B cell (primary cell): ENCODE measurements at regions not wholly inside any gene's neighbourhood (a gene's known extent, or its start where the extent isn't known, plus 50 kb on each side); places are given as distances from the start of the nearest gene placed in this dataset.

Experiments
- ATAC-seq: fragments of 200-7000 bp; cut with Tn5 transposase; one replicate; pipeline ENCODE4 v1.10.0; 2021; ENCODE audit warnings: low read depth, mild to moderate bottlenecking, moderate number of reproducible peaks, moderate library complexity
- CTCF ChIA-PET: fragments of 350-600 bp; sonication (Branson Sonifier 250); formaldehyde crosslinking; loops from one replicate; lab custom pipeline; 2021; ENCODE audit warnings: antibody characterized with exemption, inconsistent platforms; lab: Charles Lee
- POLR2A ChIA-PET: fragments of 350-600 bp; sonication (Branson Sonifier 250); formaldehyde crosslinking; loops from one replicate; lab custom pipeline; 2021; ENCODE audit warnings: antibody characterized with exemption; lab: Charles Lee
- DNase-seq: peaks from one replicate; pipeline ENCODE4 v3.0.0; 2013
- H2AFZ ChIP-seq: 2 replicates; pipeline ENCODE4 v1.6.1; 2012; ENCODE audit warnings: mild to moderate bottlenecking, low read depth, low read length; ENCODE audit not compliant: insufficient read depth, poor library complexity, severe bottlenecking
- H3K27ac ChIP-seq, 2 donors: 1 replicate in 1 of 2; 2 replicates in 1 of 2; pipeline ENCODE4 v1.5.1; 2012 to 2013; ENCODE audit warnings: low read length in 2 of 2, mild to moderate bottlenecking in 2 of 2, moderate library complexity in 1 of 2
- H3K27me3 ChIP-seq, 4 experiments: fragments of 200-600 bp in 1 of 4; sonication (generic) in 1 of 4; replicated peaks in 1 of 4; 1 replicate in 2 of 4; 2 replicates in 2 of 4; pipeline versions ENCODE4 v1.6.1 to v1.7.0; 2013 to 2016; ENCODE audit warnings: low read length in 3 of 4, mild to moderate bottlenecking in 2 of 4, mixed read lengths in 1 of 4, moderate library complexity in 1 of 4; ENCODE audit not compliant: insufficient read depth in 4 of 4, control insufficient read depth in 3 of 4; ENCODE audit errors: control extremely low read depth in 1 of 4
- H3K36me3 ChIP-seq, 2 experiments: replicated peaks in 1 of 2; 1 replicate in 1 of 2; 2 replicates in 1 of 2; pipeline versions ENCODE4 v1.6.1 to v1.7.1; 2013; ENCODE audit warnings: low read length in 1 of 2; ENCODE audit not compliant: insufficient read depth in 2 of 2, control insufficient read depth in 1 of 2; ENCODE audit errors: control extremely low read depth in 1 of 2, extremely low read depth in 1 of 2
- H3K4me1 ChIP-seq, 2 donors: fragments of 200-600 bp in 1 of 2; sonication (generic) in 1 of 2; 1 replicate in 1 of 2; 2 replicates in 1 of 2; pipeline versions ENCODE4 v1.5.1 to v1.6.1; 2013 to 2017; ENCODE audit warnings: low read length in 2 of 2; ENCODE audit not compliant: control insufficient read depth in 2 of 2, insufficient read depth in 2 of 2
- H3K4me2 ChIP-seq: replicated peaks from 2 replicates; pipeline ENCODE3; 2012; ENCODE audit warnings: mild to moderate bottlenecking, low read depth, low read length; ENCODE audit not compliant: poor library complexity, severe bottlenecking
- H3K4me3 ChIP-seq, 5 experiments: fragments of 200-600 bp in 1 of 5; sonication (generic) in 1 of 5; 1 replicate in 3 of 5; 2 replicates in 2 of 5; pipeline versions ENCODE4 v1.5.1 to v1.7.0; 2011 to 2016; ENCODE audit warnings: low read length in 4 of 5, mild to moderate bottlenecking in 4 of 5, low read depth in 2 of 5, control low read depth in 1 of 5, moderate library complexity in 1 of 5; ENCODE audit not compliant: insufficient read depth in 1 of 5; ENCODE audit errors: control extremely low read depth in 1 of 5, extremely low read depth in 1 of 5
- H3K79me2 ChIP-seq: fragments of 200-600 bp; sonication (generic); one replicate; pipeline ENCODE4 v1.6.0; 2016; ENCODE audit warnings: low read length; ENCODE audit not compliant: control insufficient read depth, insufficient read depth
- H3K9ac ChIP-seq: fragments of 200-600 bp; sonication (generic); 2 replicates; pipeline ENCODE4 v1.6.1; 2017; ENCODE audit warnings: mild to moderate bottlenecking, low read length, moderate library complexity
- H3K9me3 ChIP-seq, 3 donors: one replicate each; pipeline versions ENCODE4 v1.6.1 to v1.7.1; 2013; ENCODE audit warnings: low read length in 2 of 3; ENCODE audit not compliant: control insufficient read depth in 2 of 3, insufficient read depth in 1 of 3; ENCODE audit errors: control extremely low read depth in 1 of 3
- H4K20me1 ChIP-seq: 2 replicates; pipeline ENCODE4 v1.6.0; 2012; ENCODE audit warnings: mild to moderate bottlenecking, low read length; ENCODE audit not compliant: insufficient read depth, control insufficient read depth, poor library complexity, severe bottlenecking
- H3K27ac Mint-ChIP-seq: one replicate; pipeline ENCODE4 v1.8.0; 2021; ENCODE audit warnings: mixed read lengths
- H3K27me3 Mint-ChIP-seq: one replicate; pipeline ENCODE4 v1.8.0; 2021; ENCODE audit warnings: mixed read lengths
- H3K4me1 Mint-ChIP-seq: one replicate; pipeline ENCODE4 v1.8.0; 2021; ENCODE audit warnings: mixed read lengths
- H3K4me3 Mint-ChIP-seq: one replicate; pipeline ENCODE4 v1.8.0; 2021; ENCODE audit warnings: mixed read lengths
- H3K9me3 Mint-ChIP-seq: one replicate; pipeline ENCODE4 v1.8.0; 2022; ENCODE audit warnings: mixed read lengths; ENCODE audit not compliant: insufficient read depth
- CTCF ChIP-seq: fragments of 200-600 bp; IDR thresholded peaks from one replicate; pipeline ENCODE4 v1.8.0; 2022; ENCODE audit warnings: antibody characterized with exemption, mild to moderate bottlenecking
- EZH2 ChIP-seq: IDR thresholded peaks from 2 replicates; pipeline ENCODE4 v1.6.1; 2012; ENCODE audit warnings: borderline replicate concordance, low read depth, mild to moderate bottlenecking, moderate library complexity, low read length; ENCODE audit not compliant: insufficient read depth, poor library complexity, severe bottlenecking
- WGBS: methylation state at CpG from one replicate; pipeline ENCODE4 v1.1.5; 2013; ENCODE audit warnings: missing lambda C conversion rate; ENCODE audit not compliant: insufficient coverage; 5-methylcytosine and 5-hydroxymethylcytosine counted together
- intact Hi-C: fragments of 100-400 bp; cut with micrococcal nuclease; formaldehyde crosslinking; loops from one replicate; pipeline ENCODE4 v1.10.0; 2022

DNA sequence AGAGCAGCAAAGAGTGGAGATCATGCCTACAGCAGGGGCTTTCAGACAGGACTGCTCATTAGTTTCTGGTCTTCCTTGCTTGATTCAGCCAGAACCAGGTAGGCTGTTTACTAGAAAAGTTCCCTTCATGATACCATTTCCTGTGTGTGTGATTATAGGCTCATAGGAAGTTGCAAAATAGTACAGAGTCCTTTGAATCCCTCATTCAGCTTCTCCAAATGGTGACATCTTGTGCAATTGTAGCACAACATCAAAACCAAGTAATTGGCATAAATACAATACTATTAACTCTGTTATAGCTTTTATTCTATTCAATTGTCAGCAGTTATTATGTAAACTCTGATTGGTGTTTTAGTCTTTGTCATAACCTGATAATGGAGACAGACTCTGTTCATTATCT is 347.3 kb upstream of the CDH4 start:
- no peaks in the 10 kb centered on the region for H3K4me1 Mint-ChIP-seq
- Histone ChIP-seq H3K4me1 (no peaks in the 10 kb centered on the region), H3K9me3 (peaks cover 0 to 23% (median 0%) of the 10 kb centered on the region in 3 donors), H3K36me3 (no peaks in the 10 kb centered on the region), H2AFZ (no peak overlapping the region), H4K20me1 (no peaks in the 10 kb centered on the region), H3K9ac (no peak overlapping the region), H3K4me3 (no peak overlapping the region), H3K4me2 (no peak overlapping the region), H3K79me2 (no peaks in the 10 kb centered on the region), H3K27me3 (no peaks in the 10 kb centered on the region), H3K27ac (no peak overlapping the region)
- ChIA-PET POLR2A (no interaction called here), CTCF (no interaction called here)
- H3K4me3 Mint-ChIP-seq = no peak overlapping the region
- ATAC-seq (no peak), DNase-seq (no peak)
- no peak overlapping the region for H3K27ac Mint-ChIP-seq
- intact Hi-C loops = no loop called here
- peaks cover 2% of the 10 kb centered on the region for H3K9me3 Mint-ChIP-seq
- H3K27me3 Mint-ChIP-seq = no peaks in the 10 kb centered on the region
- TF ChIP-seq EZH2 (no peak), CTCF (no peak)

GRCh38 chr20:60905919-60906318 is 346.1 kb upstream of the CDH4 start:
- no peaks in the 10 kb centered on the region for H4K20me1 ChIP-seq
- H3K4me1 ChIP-seq = no peaks in the 10 kb centered on the region
- no peaks in the 10 kb centered on the region for H3K79me2 ChIP-seq
- no peak overlapping the region for H3K4me3 Mint-ChIP-seq
- peaks cover 2% of the 10 kb centered on the region for H3K9me3 Mint-ChIP-seq
- H3K4me2 ChIP-seq = no peak overlapping the region
- ATAC-seq (no peak), DNase-seq (no peak)
- H3K27me3 Mint-ChIP-seq = no peaks in the 10 kb centered on the region
- no peak overlapping the region for H3K9ac ChIP-seq
- H3K27ac ChIP-seq = no peak overlapping the region
- H3K9me3 ChIP-seq = peaks cover 0 to 20% (median 0%) of the 10 kb centered on the region in 3 donors
- H2AFZ ChIP-seq = no peak overlapping the region
- no peak for TF ChIP-seq CTCF
- TF ChIP-seq EZH2 = no peak
- no peaks in the 10 kb centered on the region for H3K4me1 Mint-ChIP-seq
- no peak overlapping the region for H3K4me3 ChIP-seq
- CTCF ChIA-PET = no interaction called here
- no peak overlapping the region for H3K27ac Mint-ChIP-seq
- H3K27me3 ChIP-seq = no peaks in the 10 kb centered on the region
- no peaks in the 10 kb centered on the region for H3K36me3 ChIP-seq
- POLR2A ChIA-PET = no interaction called here
- intact Hi-C loops = no loop called here
- 90% methylated on average over 2 of the region's 2 CpGs for WGBS
